ENCODE measurements at regions not wholly inside any gene's neighbourhood (a gene's known extent, or its start where the extent isn't known, plus 50 kb on each side); places are given as distances from the start of the nearest gene placed in this dataset.

DNA sequence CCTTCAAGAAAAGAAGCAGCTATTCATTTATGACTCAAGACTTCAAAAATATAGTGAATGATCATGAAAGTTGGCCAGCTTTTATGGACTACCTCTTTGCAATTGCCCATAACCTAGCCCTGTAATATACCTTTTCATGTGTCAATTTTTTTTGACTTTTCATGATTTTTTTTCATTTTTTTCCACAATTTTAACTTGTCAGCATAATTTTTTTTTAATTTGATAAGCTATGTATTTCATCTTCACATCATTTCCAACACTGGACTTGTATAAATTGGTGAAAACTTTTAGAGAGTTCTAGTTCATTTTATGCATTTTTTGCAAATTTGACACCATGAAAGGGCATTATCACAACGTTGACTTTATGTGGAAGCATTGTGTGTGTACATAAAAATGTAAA, 220.8 kb upstream of the NFE2L3 start:
- TF ChIP-seq CTCF (IDR thresholded peaks at IDR 0.05) (no peak), POLR2A (IDR thresholded peaks at IDR 0.05) (no peak)

Data from testis (tissue), 2 donors.